ENCODE measurements at regions not wholly inside any gene's neighbourhood (a gene's known extent, or its start where the extent isn't known, plus 50 kb on each side); places are given as distances from the start of the nearest gene placed in this dataset.

DNA sequence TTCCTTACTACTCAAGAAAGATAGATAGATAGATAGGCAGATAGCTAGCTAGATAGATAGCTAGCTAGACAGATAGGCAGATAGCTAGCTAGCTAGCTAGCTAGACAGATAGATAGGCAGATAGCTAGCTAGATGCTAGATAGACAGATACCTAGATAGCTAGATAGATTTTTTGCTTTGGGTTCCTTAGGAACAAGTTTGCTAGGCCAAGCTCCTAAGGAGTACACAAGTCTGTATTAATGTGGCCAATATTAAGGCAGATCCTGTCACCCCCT, 61.7 kb upstream of the VPREB1 start:
- TF ChIP-seq POLR2AphosphoS5 (IDR thresholded peaks at IDR 0.05; ENCODE audit: insufficient read depth in 1 of 2, low read depth in 1 of 2), result no peak
- TF ChIP-seq, protein P1, sequence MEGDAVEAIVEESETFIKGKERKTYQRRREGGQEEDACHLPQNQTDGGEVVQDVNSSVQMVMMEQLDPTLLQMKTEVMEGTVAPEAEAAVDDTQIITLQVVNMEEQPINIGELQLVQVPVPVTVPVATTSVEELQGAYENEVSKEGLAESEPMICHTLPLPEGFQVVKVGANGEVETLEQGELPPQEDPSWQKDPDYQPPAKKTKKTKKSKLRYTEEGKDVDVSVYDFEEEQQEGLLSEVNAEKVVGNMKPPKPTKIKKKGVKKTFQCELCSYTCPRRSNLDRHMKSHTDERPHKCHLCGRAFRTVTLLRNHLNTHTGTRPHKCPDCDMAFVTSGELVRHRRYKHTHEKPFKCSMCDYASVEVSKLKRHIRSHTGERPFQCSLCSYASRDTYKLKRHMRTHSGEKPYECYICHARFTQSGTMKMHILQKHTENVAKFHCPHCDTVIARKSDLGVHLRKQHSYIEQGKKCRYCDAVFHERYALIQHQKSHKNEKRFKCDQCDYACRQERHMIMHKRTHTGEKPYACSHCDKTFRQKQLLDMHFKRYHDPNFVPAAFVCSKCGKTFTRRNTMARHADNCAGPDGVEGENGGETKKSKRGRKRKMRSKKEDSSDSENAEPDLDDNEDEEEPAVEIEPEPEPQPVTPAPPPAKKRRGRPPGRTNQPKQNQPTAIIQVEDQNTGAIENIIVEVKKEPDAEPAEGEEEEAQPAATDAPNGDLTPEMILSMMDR (IDR thresholded peaks at IDR 0.05), result no peak

All from vagina (tissue), 2 donors.